ENCODE measurements at regions not wholly inside any gene's neighbourhood (a gene's known extent, or its start where the extent isn't known, plus 50 kb on each side); places are given as distances from the start of the nearest gene placed in this dataset.

GRCh38 chr2:14459786-14460325 is 172.7 kb upstream of the LRATD1 start:
- intact Hi-C loops (cut with DNase I): no loop called here
- no peaks in the 10 kb centered on the region for H3K27me3 ChIP-seq
- H3K4me3 ChIP-seq: no peak overlapping the region
- no peak for DNase-seq (ENCODE audit: low spot score in 2 of 2)
- H3K36me3 ChIP-seq: no peaks in the 10 kb centered on the region
- H3K4me1 ChIP-seq: no peaks in the 10 kb centered on the region
- TF ChIP-seq, protein P1, sequence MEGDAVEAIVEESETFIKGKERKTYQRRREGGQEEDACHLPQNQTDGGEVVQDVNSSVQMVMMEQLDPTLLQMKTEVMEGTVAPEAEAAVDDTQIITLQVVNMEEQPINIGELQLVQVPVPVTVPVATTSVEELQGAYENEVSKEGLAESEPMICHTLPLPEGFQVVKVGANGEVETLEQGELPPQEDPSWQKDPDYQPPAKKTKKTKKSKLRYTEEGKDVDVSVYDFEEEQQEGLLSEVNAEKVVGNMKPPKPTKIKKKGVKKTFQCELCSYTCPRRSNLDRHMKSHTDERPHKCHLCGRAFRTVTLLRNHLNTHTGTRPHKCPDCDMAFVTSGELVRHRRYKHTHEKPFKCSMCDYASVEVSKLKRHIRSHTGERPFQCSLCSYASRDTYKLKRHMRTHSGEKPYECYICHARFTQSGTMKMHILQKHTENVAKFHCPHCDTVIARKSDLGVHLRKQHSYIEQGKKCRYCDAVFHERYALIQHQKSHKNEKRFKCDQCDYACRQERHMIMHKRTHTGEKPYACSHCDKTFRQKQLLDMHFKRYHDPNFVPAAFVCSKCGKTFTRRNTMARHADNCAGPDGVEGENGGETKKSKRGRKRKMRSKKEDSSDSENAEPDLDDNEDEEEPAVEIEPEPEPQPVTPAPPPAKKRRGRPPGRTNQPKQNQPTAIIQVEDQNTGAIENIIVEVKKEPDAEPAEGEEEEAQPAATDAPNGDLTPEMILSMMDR (IDR thresholded peaks at IDR 0.05): no peak
- H3K9me3 ChIP-seq: no peaks in the 10 kb centered on the region
- H3K27ac ChIP-seq: no peak overlapping the region

GRCh38 chr2:14475994-14476393 is 156.5 kb upstream of the LRATD1 start:
- Histone ChIP-seq H3K4me3 (no peak overlapping the region), H3K9me3 (no peaks in the 10 kb centered on the region), H3K27me3 (no peaks in the 10 kb centered on the region), H3K27ac (no peak overlapping the region), H3K4me1 (no peaks in the 10 kb centered on the region), H3K36me3 (no peaks in the 10 kb centered on the region)
- TF ChIP-seq, protein P1 (IDR thresholded peaks at IDR 0.05): no peak
- no peak for DNase-seq (ENCODE audit: low spot score in 2 of 2)
- intact Hi-C loops (cut with DNase I): no loop called here

- no peaks in the 10 kb centered on the region for H3K27me3 ChIP-seq
- H3K36me3 ChIP-seq: no peaks in the 10 kb centered on the region
- no peaks in the 10 kb centered on the region for H3K9me3 ChIP-seq
- TF ChIP-seq, protein P1 (IDR thresholded peaks at IDR 0.05): no peak
- no peak for DNase-seq (ENCODE audit: low spot score in 2 of 2)
- H3K27ac ChIP-seq: no peak overlapping the region
- no peaks in the 10 kb centered on the region for H3K4me1 ChIP-seq
- no peak overlapping the region for H3K4me3 ChIP-seq
- intact Hi-C loops (cut with DNase I): no loop called here
Observed at GRCh38 chr2:14479486-14479885, 153.0 kb upstream of the LRATD1 start.

- no peaks in the 10 kb centered on the region for H3K9me3 ChIP-seq
- no peak for DNase-seq (ENCODE audit: low spot score in 2 of 2)
- H3K27me3 ChIP-seq: no peaks in the 10 kb centered on the region
- TF ChIP-seq, protein P1 (IDR thresholded peaks at IDR 0.05): no peak
- H3K36me3 ChIP-seq: no peaks in the 10 kb centered on the region
- intact Hi-C loops (cut with DNase I): no loop called here
- H3K27ac ChIP-seq: no peak overlapping the region
- no peaks in the 10 kb centered on the region for H3K4me1 ChIP-seq
- H3K4me3 ChIP-seq: no peak overlapping the region
Observed at GRCh38 chr2:14480120-14480519, 152.4 kb upstream of the LRATD1 start.

- no peaks in the 10 kb centered on the region for H3K36me3 ChIP-seq
- no peaks in the 10 kb centered on the region for H3K27me3 ChIP-seq
- TF ChIP-seq, protein P1 (IDR thresholded peaks at IDR 0.05): no peak
- no peak overlapping the region for H3K27ac ChIP-seq
- intact Hi-C loops (cut with DNase I): no loop called here
- no peaks in the 10 kb centered on the region for H3K9me3 ChIP-seq
- no peak for DNase-seq (ENCODE audit: low spot score in 2 of 2)
- no peaks in the 10 kb centered on the region for H3K4me1 ChIP-seq
- H3K4me3 ChIP-seq: no peak overlapping the region
Observed at GRCh38 chr2:14480906-14481305, 151.6 kb upstream of the LRATD1 start.

DNA sequence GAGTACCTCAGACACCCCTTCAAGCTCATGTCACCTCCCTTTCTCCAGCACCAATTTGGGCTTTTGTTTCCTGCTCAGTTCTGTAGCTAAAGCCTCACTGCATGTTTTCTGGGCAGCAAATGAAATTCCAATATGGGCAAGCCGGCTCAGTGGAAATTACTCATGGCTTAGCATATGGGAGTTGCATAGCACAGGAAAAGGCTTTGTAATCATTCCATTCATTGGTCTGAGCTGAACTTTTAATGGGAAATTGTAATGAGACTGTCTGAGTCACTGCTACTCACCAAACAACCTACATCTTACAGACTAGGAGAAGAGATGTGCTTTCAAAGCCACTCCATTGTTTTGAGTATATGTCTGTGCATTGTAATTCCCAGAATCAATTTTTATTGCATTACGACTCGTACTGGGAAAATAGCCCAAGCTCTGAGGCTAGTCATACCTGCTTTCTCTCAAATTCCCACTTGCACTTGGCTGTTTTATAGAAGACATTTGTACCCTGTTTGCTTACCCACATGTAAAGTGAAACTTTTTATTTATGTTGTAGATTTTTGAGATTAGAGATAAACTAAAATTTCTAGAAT is 139.5 kb upstream of the LRATD1 start:
- H3K4me1 ChIP-seq: no peaks in the 10 kb centered on the region
- intact Hi-C loops (cut with DNase I): no loop called here
- H3K27ac ChIP-seq: no peak overlapping the region
- H3K27me3 ChIP-seq: no peaks in the 10 kb centered on the region
- H3K9me3 ChIP-seq: no peaks in the 10 kb centered on the region
- TF ChIP-seq, protein P1 (IDR thresholded peaks at IDR 0.05): no peak
- no peaks in the 10 kb centered on the region for H3K36me3 ChIP-seq
- H3K4me3 ChIP-seq: no peak overlapping the region
- DNase-seq (ENCODE audit: low spot score in 2 of 2): no peak
